Immature natural killer cell (primary cell): ENCODE measurements at regions not wholly inside any gene's neighbourhood (a gene's known extent, or its start where the extent isn't known, plus 50 kb on each side); places are given as distances from the start of the nearest gene placed in this dataset.

Experiments
- DNase-seq, 3 donors: peaks; one replicate each; pipeline ENCODE4 v3.0.0; 2022; ENCODE audit warnings: mixed read lengths in 1 of 3
- H3K27ac Mint-ChIP-seq, 6 donors: one replicate each; pipeline ENCODE4 v1.8.0; 2020; ENCODE audit warnings: mixed read lengths in 6 of 6, mild to moderate bottlenecking in 5 of 6, inconsistent platforms in 4 of 6, moderate library complexity in 3 of 6
- H3K27me3 Mint-ChIP-seq, 3 donors: one replicate each; pipeline ENCODE4 v1.8.0; 2020 to 2021; ENCODE audit warnings: low read depth in 3 of 3, mild to moderate bottlenecking in 3 of 3, mixed read lengths in 3 of 3, moderate library complexity in 3 of 3, inconsistent platforms in 1 of 3
- H3K36me3 Mint-ChIP-seq, 3 donors: one replicate each; pipeline ENCODE4 v1.8.0; 2020; ENCODE audit warnings: mixed read lengths in 3 of 3, inconsistent platforms in 2 of 3, mild to moderate bottlenecking in 2 of 3
- H3K4me1 Mint-ChIP-seq, 2 donors: one replicate each; pipeline ENCODE4 v1.8.0; 2020; ENCODE audit warnings: inconsistent platforms in 2 of 2, mild to moderate bottlenecking in 2 of 2, mixed read lengths in 2 of 2, moderate library complexity in 1 of 2
- H3K4me3 Mint-ChIP-seq, 5 donors: one replicate each; pipeline ENCODE4 v1.8.0; 2020; ENCODE audit warnings: mild to moderate bottlenecking in 5 of 5, mixed read lengths in 5 of 5, inconsistent platforms in 3 of 5, moderate library complexity in 3 of 5
- H3K9me3 Mint-ChIP-seq, 6 donors: one replicate each; pipeline ENCODE4 v1.8.0; 2020; ENCODE audit warnings: mild to moderate bottlenecking in 6 of 6, mixed read lengths in 6 of 6, inconsistent platforms in 4 of 6, moderate library complexity in 3 of 6

DNA sequence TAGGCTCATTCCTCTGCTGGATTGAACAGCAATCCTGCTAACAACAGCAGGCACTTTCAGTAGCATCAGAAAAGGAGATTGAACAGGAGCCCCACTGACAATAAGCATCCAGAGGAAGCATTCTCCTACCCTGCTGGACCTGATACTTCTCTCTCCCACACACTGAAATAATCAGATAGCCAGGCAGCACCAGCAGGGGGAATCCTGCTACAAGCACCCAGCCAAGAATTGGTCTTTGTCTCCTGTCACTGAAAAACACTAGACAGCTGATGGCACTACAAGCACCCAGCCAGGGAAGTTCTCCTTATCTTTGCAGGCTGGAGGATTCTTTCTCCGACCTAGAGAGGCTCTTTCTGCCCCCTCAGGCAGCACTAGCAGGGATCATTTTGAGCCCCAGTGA lies 444.3 kb upstream of the GRIA3 start:
- Mint-ChIP-seq H3K27ac (no peak overlapping the region), H3K27me3 (peaks cover 0 to 7% (median 0%) of the 10 kb centered on the region in 3 donors), H3K4me3 (no peak overlapping the region), H3K9me3 (peaks cover 0 to 2% (median 0%) of the 10 kb centered on the region in 6 donors), H3K36me3 (no peaks in the 10 kb centered on the region), H3K4me1 (no peaks in the 10 kb centered on the region)
- no peak for DNase-seq

DNA sequence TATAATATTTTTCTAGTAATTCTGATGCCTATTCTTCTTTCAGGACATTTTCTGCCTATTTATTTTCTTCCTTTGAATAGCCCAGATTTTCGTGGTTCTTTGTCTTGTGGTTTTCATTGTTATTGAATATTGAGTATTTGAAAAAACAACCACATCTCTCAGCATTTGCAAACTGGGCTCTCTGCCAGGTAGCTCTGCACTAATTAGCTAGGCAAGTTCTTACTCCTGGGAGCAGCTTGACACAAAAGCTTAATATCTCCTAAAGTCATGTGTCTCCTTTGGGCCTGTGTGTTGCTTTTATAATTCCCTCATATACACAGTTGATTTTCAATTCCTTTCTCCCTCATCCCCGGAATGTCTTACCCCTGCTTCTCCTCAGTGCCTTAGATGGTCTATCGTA lies 413.5 kb upstream of the GRIA3 start:
- H3K27me3 Mint-ChIP-seq, result peaks cover 0 to 1% (median 0%) of the 10 kb centered on the region in 3 donors
- no peak for DNase-seq
- no peaks in the 10 kb centered on the region for H3K4me1 Mint-ChIP-seq
- no peaks in the 10 kb centered on the region for H3K36me3 Mint-ChIP-seq
- no peak overlapping the region for H3K4me3 Mint-ChIP-seq
- peaks cover 0 to 15% (median 6%) of the 10 kb centered on the region in 6 donors for H3K9me3 Mint-ChIP-seq
- no peak overlapping the region for H3K27ac Mint-ChIP-seq

DNA sequence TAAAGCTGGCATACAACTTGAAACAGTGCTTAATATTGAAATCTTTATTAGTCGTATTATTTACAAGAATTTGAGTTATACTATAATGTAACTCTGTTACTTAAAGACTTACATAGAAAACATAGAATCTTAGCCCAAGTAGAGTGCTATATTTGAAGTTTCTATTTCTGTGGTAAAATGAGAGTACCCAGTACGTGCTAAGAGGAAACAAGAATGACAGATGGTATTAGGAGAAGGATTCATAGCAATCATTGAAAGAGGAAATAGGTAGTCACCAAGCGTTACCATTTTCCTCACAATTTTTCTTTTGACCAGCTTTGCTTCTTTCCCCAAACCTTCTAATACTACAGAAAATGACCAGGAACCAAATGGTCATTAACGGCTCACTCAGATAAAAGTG lies 412.1 kb upstream of the GRIA3 start:
- no peaks in the 10 kb centered on the region for H3K4me1 Mint-ChIP-seq
- no peak overlapping the region for H3K4me3 Mint-ChIP-seq
- H3K36me3 Mint-ChIP-seq, result no peaks in the 10 kb centered on the region
- no peak for DNase-seq
- peaks cover 0 to 19% (median 6%) of the 10 kb centered on the region in 6 donors for H3K9me3 Mint-ChIP-seq
- no peak overlapping the region for H3K27ac Mint-ChIP-seq
- H3K27me3 Mint-ChIP-seq, result peaks cover 0 to 3% (median 0%) of the 10 kb centered on the region in 3 donors

DNA sequence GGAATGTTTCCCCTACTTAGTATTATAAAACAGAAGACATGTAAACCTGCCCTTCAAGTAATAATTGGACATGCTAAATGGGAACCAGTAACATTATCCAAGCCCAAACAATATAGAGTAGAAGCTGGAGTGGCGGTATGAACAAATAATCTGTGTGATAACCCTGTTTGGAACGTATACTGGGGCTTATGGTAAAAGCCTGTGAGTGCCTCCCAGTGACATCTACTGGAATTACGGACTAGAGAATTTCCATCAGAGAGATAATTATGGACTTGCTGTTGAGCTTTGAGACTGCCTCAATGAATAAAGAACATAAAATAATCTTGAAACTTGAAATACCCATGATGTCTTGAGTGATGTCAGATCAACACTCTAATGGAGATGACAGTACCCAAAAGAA lies 406.3 kb upstream of the GRIA3 start:
- Mint-ChIP-seq H3K4me3 (no peak overlapping the region), H3K9me3 (peaks cover 1 to 24% (median 3%) of the 10 kb centered on the region in 6 donors), H3K36me3 (no peaks in the 10 kb centered on the region), H3K27me3 (peaks cover 0 to 2% (median 0%) of the 10 kb centered on the region in 3 donors), H3K27ac (no peak overlapping the region), H3K4me1 (no peaks in the 10 kb centered on the region)
- no peak for DNase-seq

DNA sequence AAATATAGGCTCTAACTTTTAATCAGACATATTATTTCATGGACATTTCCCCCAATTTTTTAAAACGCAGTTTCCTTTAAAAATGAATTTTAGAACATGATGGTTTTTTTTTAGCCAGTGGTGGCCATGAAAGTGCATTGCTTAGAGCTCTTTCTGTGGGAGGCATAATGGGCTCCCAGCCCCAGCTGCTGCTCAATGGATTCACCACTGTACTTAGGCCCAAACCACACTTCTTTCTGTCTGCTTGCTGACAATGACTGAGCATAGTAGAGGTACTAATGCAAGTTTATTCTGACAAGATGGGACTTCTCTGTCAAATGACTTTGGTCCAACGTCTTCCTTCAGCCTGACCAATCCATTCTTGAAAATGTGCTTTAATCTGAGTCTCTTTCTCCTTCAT lies 400.2 kb upstream of the GRIA3 start:
- Mint-ChIP-seq H3K27me3 (no peaks in the 10 kb centered on the region), H3K4me1 (no peaks in the 10 kb centered on the region), H3K4me3 (no peak overlapping the region), H3K9me3 (peaks cover 1 to 7% (median 5%) of the 10 kb centered on the region in 6 donors), H3K36me3 (no peaks in the 10 kb centered on the region), H3K27ac (no peak overlapping the region)
- no peak for DNase-seq

DNA sequence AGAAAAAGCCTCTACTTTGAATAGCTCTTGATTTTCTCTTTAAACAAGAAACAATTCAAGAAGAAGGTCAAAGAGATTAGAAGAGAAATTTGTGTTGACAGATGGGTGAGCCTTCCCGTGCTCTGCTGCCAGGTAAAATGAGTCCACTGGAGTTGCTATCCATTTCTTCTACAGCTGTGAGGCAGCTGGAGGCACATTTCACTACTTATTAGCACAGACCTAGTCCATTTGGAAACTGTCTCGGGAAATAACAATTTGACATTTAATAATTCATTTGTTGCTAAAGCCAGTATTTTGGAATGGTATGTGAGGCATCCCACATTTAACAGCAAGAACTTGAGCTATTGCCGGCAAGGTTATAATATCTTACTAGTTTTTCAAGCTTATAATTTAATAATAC lies 396.8 kb upstream of the GRIA3 start:
- Mint-ChIP-seq H3K4me3 (no peak overlapping the region), H3K9me3 (peaks cover 0 to 6% (median 5%) of the 10 kb centered on the region in 6 donors), H3K36me3 (no peaks in the 10 kb centered on the region), H3K27ac (no peak overlapping the region), H3K27me3 (no peaks in the 10 kb centered on the region), H3K4me1 (no peaks in the 10 kb centered on the region)
- DNase-seq, result no peak

DNA sequence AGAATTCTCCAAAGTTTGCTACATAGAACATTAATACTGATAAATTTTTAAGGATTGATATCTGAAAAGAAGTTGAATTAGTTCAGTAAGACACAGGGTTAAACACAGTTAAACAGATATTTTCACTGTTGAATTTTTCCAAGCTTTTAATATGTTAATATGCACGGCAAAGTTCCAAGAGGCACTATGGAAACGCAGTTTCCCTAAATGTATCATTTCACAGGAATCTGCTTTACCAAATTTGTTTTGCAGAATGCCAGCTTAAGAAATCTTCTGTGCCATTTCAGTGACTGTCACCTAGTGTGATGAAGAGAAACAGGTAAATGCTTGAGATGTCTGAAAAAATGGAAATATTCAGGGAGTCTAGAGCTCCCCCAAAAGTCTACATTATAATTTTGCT lies 395.9 kb upstream of the GRIA3 start:
- no peak overlapping the region for H3K27ac Mint-ChIP-seq
- no peaks in the 10 kb centered on the region for H3K36me3 Mint-ChIP-seq
- H3K9me3 Mint-ChIP-seq, result peaks cover 0 to 5% (median 4%) of the 10 kb centered on the region in 6 donors
- H3K27me3 Mint-ChIP-seq, result no peaks in the 10 kb centered on the region
- DNase-seq, result no peak
- H3K4me3 Mint-ChIP-seq, result no peak overlapping the region
- no peaks in the 10 kb centered on the region for H3K4me1 Mint-ChIP-seq

DNA sequence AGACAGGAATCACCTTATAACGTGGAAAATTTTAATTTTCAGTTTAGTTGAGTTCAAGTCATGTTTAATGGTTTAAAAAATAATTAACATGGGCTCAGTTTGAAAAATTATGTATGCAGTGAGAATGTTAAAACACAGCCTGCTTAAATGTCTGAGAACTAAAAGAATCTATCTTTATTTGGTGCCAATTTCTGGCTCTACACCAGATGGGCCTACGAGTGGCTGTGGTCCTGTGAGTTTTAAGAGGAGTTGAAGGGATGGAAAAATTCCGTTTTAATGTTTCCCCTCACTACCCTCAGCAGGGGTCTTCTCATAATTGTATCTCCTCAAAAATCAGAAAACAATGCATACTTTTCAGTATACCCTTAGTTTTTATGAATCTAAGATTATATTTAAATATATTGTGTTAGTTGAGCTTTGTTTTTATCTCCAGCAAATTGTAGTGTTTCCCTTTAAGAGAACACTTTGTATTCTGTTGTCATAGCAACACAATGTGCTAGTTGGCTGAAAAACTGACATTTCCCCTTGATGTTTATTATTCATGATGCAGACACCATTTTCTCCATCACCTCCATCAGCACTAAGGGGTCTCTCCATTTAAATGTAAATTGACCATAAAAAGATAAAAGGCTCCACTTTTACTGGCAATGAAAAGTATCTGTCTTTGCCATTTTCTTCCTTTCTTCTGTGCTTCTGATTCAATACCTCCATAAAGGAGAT lies 393.5 kb upstream of the GRIA3 start:
- Mint-ChIP-seq H3K4me1 (no peaks in the 10 kb centered on the region), H3K27me3 (no peaks in the 10 kb centered on the region), H3K4me3 (no peak overlapping the region), H3K9me3 (peaks cover 0 to 7% (median 5%) of the 10 kb centered on the region in 6 donors), H3K36me3 (no peaks in the 10 kb centered on the region), H3K27ac (no peak overlapping the region)
- no peak for DNase-seq

DNA sequence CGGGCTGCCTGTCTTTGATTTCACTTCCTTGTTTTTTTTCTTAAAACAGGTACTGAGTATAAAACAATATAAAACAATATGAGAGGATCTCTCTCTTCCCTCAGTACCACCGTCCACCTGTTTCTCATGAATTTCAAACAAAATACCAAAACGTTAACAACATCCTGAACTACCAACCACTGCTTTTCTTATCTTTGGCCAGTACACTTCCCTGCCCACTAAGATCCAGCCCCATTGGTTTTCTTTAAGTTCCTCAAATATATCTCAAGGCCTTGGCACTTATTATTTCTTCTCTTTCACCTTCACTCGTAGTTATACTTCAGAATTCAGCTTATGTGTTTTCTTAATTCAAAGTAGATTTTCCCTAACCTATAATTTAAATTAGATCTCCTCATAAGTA lies 370.2 kb upstream of the GRIA3 start:
- Mint-ChIP-seq H3K9me3 (peaks cover 0 to 6% (median under 1%) of the 10 kb centered on the region in 6 donors), H3K27me3 (peaks cover 0 to 4% (median 0%) of the 10 kb centered on the region in 3 donors), H3K27ac (no peak overlapping the region), H3K36me3 (no peaks in the 10 kb centered on the region), H3K4me1 (no peaks in the 10 kb centered on the region), H3K4me3 (no peak overlapping the region)
- DNase-seq, result no peak

DNA sequence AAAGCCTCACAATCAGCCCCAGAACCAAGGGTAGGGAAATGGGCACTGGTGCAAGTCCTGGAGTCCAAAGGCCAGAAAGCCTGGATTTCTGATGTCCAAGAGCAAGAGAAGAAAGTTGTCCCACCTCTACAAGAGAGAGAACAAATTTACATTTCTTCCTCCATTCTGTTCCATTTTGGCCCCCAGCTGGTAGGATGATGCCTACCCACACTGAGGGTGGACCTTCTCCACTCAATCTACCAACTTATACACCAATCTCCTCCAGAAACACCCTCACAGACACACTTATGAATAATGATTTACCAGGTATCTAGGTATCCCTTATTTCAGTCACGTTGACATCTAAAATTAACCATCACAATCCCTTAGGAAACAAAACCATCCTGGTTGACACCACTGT lies 367.8 kb upstream of the GRIA3 start:
- H3K36me3 Mint-ChIP-seq, result no peaks in the 10 kb centered on the region

DNA sequence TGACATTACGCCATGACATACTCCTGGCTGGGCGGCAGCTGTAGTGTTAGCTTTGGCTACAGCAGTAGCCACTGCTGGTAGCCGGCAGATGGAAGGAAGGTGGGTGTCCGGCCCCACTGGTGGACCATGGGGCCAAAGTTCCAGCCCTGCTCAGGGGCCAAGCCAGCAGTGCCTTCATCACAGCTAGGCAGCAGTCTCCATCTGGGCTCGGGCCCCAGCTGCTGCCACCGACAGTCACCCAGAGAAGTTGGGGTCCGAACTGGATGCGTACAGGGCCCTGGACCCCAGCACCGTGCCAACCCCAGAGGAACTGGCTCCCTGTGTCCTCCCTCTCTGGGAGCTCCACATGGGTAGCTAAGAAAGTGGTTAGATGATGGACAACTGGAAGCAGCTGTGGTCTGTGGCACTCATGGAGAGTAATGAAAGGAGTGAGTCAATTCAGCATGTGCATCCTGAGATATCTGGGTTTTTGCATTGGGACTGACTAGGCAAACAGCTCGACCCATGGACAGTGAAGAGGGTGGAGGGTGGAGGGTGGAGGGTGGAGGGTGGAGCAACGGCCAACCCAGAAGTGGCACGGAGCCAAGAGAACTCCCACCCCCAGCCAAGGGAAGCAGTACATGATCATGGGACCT lies 366.6 kb upstream of the GRIA3 start:
- Mint-ChIP-seq H3K27ac (no peak overlapping the region), H3K27me3 (peaks cover 0 to 4% (median 0%) of the 10 kb centered on the region in 3 donors), H3K4me1 (no peaks in the 10 kb centered on the region), H3K4me3 (no peak overlapping the region), H3K36me3 (no peaks in the 10 kb centered on the region), H3K9me3 (peaks cover 6 to 11% (median 6%) of the 10 kb centered on the region in 6 donors)
- no peak for DNase-seq

More for the DNA sequence above, 367.8 kb upstream of the GRIA3 start:
- no peaks in the 10 kb centered on the region for H3K4me1 Mint-ChIP-seq
- H3K9me3 Mint-ChIP-seq, result peaks cover 6 to 9% (median 6%) of the 10 kb centered on the region in 6 donors
- H3K27ac Mint-ChIP-seq, result no peak overlapping the region
- no peak for DNase-seq
- H3K27me3 Mint-ChIP-seq, result peaks cover 0 to 4% (median 0%) of the 10 kb centered on the region in 3 donors
- no peak overlapping the region for H3K4me3 Mint-ChIP-seq

DNA sequence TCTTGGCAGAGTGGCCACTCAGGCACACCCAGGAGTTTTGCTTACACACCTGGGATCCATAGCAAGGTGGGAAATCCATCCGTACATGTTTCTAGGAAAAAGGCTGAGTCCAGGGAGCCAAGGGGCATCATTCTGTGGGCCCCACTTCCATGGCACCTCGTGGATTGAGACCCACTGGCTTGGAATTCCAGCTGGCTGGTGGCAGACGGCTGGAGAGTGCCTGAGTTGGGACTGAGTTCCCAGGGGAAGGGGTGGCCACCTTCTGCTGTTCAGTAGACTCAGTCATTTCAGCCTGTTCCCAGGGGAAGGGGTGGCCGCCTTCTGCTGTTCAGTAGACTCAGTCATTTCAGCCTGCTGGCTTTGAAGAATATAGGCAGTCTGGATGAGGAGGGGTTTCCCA lies 366.0 kb upstream of the GRIA3 start:
- Mint-ChIP-seq H3K36me3 (no peaks in the 10 kb centered on the region), H3K4me1 (no peaks in the 10 kb centered on the region), H3K27ac (no peak overlapping the region), H3K27me3 (peaks cover 0 to 4% (median 0%) of the 10 kb centered on the region in 3 donors), H3K9me3 (peaks cover 6 to 11% (median 6%) of the 10 kb centered on the region in 6 donors), H3K4me3 (no peak overlapping the region)
- DNase-seq, result no peak

DNA sequence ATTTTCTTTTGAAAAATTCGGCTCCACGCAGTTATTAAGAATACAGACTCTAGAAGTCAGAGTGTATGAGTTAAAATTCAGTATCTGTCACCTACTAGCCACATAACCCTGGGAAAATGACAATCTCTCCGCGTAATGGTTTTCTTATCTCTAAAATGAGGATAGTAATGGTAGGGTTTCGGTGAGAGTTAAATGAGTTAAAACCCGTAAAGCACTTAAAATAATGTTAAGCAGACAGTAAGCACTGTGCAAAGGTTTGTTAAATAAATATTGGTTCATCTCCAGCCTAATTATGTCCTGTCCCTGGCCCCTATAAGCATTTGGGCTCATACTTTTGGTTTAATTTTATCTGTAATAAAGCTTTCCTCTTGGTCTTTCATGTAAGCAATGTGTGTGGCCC lies 350.8 kb upstream of the GRIA3 start:
- Mint-ChIP-seq H3K4me3 (no peak overlapping the region), H3K27me3 (peaks cover 0 to 4% (median 1%) of the 10 kb centered on the region in 3 donors), H3K9me3 (peaks cover 0 to 3% (median 0%) of the 10 kb centered on the region in 6 donors), H3K27ac (no peak overlapping the region), H3K36me3 (no peaks in the 10 kb centered on the region), H3K4me1 (no peaks in the 10 kb centered on the region)
- no peak for DNase-seq

DNA sequence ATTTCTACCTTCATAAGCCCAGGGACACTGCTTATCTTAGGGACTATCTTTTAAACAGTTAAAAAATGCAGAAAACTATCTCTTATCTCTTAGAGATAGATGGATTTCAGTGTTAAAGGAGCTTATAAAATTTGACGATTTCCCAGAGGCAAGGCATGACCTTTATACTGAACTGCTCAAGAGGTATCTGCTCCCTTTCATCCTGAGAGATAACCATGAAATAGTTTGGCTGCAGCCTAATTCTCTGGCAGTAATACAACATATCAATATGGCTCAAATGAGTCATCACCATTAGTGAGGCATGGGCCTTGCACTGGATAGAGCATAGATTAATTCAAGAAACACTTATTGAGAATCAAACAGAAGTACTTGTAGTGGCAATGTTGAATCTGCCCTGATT lies 348.2 kb upstream of the GRIA3 start:
- Mint-ChIP-seq H3K4me1 (no peaks in the 10 kb centered on the region), H3K9me3 (peaks cover 0 to 3% (median 0%) of the 10 kb centered on the region in 6 donors), H3K27ac (no peak overlapping the region), H3K4me3 (no peak overlapping the region), H3K27me3 (peaks cover 0 to 2% (median 0%) of the 10 kb centered on the region in 3 donors), H3K36me3 (no peaks in the 10 kb centered on the region)
- no peak for DNase-seq
